Inflammatory macrophage treated with lipopolysaccharide for 1 hour (primary cell): ENCODE measurements at regions not wholly inside any gene's neighbourhood (a gene's known extent, or its start where the extent isn't known, plus 50 kb on each side); places are given as distances from the start of the nearest gene placed in this dataset.
"Not testable (repeated sequence)": the region's sequence is repeated elsewhere in the genome, so short reads cannot be mapped to it uniquely, and the experiment has no call there.

Experiments
- DNase-seq, 2 donors: peaks; one replicate each; pipeline ENCODE4 v3.0.0-alpha.2; 2020 to 2022

GRCh38 chr10:28733245-28733644, 55.9 kb downstream of the BAMBI start:
- DNase-seq, result no peak

DNA sequence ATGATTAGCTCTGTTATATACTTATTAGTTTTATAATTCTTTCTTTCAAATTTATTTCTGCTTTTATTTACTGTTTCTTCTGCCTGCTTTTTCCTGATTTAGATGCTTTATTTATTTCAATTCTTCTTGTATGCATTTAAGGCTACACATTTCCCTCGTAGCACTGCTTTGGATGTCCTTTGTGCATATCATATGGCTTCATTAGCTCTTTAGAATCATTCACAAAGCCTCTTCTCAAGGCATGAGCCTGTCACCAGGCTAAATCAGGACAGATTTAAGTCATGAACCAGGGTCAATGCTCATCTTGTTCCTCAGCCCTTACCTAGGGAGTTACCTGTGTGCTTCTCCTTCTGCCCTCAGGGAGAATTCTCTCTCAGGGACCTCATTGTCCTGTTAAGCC, 56.3 kb downstream of the BAMBI start:
- DNase-seq, result no peak

DNA sequence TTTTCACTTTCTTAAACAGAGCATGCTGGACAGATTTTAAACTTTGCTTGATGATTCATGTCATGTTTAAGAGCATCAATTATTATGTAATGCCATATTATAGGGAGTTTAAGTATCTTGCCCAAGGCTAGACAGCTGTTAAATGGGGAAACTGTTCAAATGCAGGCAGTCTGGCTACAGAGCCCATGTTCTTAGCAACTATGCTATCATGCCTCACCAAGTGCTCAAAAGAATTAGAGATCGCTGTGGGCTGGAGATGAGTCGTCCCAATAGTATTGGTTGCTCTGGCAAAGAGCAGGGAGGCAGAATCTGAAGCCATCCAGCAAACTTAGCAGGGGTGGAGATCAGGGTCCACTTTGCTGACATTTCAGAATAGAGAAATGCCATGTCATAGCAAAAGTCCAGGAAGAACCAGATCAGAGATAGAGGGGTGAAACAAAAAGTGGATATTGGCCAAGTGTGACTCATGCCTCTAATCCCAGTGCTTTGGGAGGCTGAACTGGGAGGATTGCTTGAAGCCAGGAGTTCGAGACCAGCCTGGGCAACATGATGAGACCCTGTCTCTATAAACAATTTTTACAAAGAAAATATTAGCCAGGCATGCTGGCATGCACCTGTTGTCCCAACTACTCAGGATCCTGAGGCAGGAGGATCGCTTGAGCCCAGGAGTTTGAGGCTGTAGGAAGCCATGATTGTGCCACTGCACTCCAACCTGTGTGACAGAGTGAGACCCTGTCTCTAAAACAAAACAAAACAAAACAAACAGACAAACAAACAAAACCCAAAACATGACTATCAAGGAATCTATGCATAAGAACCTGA, 57.8 kb downstream of the BAMBI start:
- no peak for DNase-seq

DNA sequence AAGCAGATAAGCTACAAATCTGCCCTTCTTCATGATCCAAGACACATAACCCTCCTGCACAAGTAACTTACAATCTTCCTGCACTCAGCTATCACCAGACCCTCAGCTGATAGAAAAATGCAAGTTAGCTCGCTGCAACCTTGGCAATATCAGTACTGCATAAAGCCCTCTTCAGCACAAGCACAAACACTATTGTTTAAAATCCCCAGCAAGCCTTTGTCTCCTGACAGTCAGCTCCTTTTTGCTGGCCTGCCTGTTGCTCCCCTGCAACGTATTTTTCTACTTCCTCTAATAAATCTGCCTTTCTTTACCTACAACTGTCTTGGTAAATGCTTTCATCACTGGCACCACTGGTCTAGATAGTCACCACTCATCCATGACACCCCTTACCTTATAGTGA, 59.8 kb downstream of the BAMBI start:
- no peak for DNase-seq

GRCh38 chr10:28738200-28738599, 60.9 kb downstream of the BAMBI start:
- DNase-seq, result peak; percentile 1 to 29

DNA sequence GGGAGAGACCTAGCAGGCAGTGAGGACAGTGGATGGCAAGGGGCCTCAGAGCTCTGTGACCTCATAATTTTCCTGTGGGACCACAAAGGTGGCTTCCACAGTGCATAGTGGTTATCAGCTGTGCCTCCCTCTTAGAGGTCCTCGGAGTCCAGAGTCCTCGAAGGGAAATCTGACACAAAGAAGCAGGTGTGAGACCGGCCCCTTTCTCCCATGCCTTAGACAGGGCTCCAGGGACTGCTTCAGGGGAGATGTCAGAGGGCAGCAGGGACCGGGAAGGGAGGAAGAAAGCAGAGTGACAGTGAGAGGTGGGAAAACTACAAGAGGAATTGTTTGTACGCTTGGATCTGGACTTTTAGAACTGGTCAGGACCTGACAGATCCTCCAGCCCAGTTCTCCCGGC, 66.3 kb downstream of the BAMBI start:
- DNase-seq, result no peak

GRCh38 chr10:28744069-28744768, 66.9 kb downstream of the BAMBI start:
- DNase-seq, result no peak

DNA sequence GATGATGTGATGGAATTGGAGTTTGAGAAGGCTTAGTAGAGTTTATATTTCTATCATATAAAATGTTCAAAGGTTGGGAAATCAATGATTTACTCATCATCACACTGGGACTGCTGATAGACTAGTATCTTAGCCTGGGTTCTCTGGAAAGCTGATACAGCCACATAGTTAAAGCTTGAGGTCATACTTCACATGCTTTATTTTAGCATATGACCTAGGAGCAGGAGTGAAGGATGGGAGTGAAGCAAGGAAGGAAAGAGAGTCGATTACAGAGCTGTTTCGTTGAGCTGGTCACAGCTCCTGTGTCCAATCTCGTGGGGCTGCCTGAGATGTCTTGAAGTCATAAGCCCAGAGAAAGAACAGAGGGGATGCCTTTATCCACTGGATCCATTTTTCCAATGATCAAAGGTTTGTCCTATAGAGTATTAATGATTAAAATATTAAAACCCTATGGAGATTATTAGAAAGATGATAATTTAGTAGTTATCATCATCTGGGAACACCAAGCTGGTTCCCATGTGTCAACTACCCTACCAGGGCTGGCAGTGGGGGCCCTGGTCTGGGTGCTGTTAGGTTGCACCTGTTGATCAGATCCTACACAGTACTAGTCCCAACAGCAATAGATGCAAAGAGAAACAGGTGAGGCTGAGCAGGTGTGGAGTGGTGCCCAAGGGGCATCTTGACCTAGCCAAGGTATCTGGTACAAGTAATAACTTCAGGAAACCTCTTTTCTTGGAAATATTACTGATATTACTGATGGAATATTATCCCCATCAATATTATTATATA, 77.8 kb downstream of the BAMBI start:
- DNase-seq, result no peak

DNA sequence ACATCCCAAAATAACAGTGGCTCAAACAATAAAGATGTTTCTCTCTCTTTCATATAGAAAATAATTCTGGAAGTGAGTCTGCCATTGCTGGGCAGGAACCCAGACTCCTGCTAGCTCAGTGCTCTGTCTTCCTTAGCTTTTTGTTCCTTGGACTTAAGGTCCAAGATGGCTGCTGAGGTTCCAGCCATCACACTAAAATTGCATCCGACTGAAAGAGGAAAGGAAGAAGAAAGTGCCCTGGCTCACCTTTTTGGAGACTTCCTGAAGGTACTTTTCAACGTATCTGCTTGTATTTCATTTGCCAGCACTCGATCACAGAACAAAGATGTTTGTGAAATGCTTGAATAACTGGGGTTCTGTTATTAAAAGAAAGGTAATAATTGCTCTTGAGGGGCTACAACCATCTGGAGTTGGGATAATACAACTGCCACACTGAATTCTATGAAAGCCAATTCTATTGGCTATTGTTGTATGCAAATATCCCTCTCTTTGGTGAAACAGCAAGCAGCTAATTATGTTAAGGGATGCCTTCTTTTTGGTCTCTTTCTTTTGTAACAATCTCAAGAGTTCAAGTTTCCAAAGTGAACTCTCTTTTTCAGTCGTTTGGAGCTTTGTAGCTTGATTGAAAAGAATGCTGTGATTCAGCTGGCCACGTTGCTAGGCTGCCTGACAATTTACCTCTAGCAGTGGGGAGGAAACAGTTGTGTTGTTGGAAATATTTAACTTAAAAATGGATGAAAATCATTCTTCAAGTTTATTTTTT, 83.9 kb downstream of the BAMBI start:
- DNase-seq, result no peak

- no peak for DNase-seq
Observed at GRCh38 chr10:28763471-28764170, 86.3 kb downstream of the BAMBI start.

DNA sequence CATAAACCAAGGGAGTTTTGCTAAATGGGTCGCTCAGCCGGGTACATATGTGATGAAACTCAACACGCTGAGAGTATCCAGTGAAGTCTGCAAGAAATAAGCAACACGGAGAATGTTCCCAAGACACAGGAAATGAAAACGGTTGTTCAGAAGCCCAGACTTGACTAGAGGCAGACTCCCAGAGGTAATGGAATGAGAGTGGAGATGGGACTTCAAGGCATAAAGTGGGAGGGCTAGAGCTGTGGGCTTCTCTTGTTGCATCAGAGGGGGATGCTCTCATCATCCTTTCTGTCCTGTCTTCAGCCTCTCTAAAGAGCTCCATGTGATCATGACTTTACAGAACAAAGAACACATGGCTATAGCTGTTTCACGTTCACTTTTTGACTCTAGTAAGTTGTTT, 88.3 kb downstream of the BAMBI start:
- DNase-seq, result no peak

- DNase-seq, result no peak
Observed at GRCh38 chr10:28768227-28768626, 90.9 kb downstream of the BAMBI start.

GRCh38 chr10:28769091-28769604, 91.8 kb downstream of the BAMBI start:
- no peak for DNase-seq

- DNase-seq, result not testable (repeated sequence)
Observed at GRCh38 chr10:28771580-28772090, 94.3 kb downstream of the BAMBI start.

- no peak for DNase-seq
Observed at GRCh38 chr10:28774051-28774995, 97.0 kb downstream of the BAMBI start.

DNA sequence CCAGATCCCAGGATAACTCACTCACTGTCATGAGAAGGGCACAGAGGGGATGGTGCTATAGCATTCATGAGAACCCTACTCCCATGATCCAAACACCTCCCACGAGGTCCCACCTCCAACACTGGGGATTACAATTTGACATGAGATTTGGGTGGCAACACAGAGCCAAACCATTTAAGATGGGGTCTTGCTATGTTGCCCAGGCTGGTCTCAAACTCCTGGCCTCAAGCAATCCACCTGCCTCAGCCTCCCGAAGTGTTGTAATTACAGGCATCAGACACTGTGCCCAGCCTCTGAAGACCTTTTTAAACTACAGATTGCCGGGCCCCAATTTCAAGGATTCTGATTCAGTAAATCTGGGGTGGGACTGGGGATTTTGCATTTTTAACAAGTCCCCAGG, 98.5 kb downstream of the BAMBI start:
- DNase-seq, result no peak

DNA sequence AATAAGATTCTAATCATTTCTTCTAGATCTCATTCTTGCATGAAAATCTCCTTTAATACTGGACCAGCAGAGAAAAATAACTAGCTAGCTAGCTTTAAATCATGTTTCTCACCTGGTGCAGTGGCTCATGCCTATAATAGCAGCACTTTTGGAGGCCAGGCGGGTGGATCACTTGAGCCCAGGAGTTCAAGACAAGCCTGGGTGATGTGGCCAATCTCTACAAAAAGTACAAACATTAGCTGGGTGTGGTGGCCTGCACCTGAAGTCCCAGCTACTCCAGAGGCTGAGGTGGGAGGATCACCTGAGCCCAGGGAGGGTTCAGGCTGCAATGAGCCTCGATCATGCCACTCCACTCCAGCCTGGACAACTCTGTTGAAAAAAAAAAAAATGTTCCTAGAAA, 99.2 kb downstream of the BAMBI start:
- DNase-seq, result no peak

DNA sequence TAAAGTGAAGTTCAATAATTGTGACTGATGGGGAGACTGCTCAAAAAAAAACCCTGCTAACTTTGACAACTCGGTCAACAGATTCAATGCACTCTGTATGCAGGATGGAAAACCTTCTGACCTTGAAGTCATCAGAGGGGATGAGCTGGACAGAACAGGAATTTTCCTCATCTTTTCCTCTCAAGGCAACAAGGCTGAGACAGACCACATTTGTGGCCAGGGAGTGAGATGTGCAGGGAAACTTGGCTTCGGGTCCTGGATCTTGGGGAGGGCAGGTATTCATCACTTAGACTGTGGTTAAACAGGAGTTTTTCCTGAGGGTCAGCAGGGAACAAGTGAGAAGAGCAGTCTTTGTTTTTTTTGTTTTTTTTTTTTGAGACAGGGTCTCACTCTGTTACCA, 100.6 kb downstream of the BAMBI start:
- DNase-seq, result no peak

- DNase-seq, result no peak
Observed at GRCh38 chr10:28778524-28778923, 101.2 kb downstream of the BAMBI start.

GRCh38 chr10:28781296-28781695, 104.0 kb downstream of the BAMBI start:
- DNase-seq, result no peak

- no peak for DNase-seq
Observed at GRCh38 chr10:28783087-28783486, 105.8 kb downstream of the BAMBI start.
